ENCODE measurements at regions not wholly inside any gene's neighbourhood (a gene's known extent, or its start where the extent isn't known, plus 50 kb on each side); places are given as distances from the start of the nearest gene placed in this dataset.
"Not testable (repeated sequence)": the region's sequence is repeated elsewhere in the genome, so short reads cannot be mapped to it uniquely, and the experiment has no call there.

DNA sequence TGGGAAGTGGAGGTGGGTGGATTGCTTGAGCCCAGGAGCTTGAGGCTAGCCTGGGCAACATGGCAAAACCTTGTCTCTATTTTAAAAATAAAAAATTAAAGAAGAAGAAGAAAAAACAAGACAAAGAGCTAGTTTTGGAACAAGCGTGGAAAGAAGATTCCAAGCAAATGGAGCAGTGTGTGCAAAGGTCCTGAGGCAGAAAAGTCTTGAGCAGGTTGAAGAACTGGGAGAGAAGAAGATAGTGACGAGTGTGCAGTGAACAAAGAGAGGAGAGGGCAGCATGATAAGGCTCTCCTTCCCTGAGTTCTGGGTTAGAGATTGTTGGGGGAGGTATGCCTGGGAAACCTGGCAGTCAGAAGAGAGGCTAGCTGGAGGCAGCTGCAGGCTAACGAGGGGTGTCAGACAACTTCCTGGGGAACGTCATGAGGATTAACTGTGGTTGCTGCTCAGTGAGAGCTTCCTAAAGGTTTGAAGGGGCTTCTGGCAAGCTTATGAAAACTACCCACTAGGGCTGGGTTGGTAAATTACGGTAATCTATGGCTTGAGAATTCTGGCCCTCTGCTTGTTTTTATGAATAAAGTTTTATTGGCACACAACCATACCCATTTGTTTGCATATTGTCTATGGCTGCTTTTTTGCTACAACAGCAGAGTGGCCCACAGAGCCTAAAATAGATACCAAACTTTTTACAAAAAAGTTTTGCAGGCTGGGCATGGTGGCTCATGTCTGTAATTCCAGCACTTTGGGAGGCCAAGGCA lies 128.9 kb downstream of the ZFP64 start:
- WGBS, 4 donors = 80 to 82% (median 81%) methylated on average over 5 of the region's 5 CpGs
- intact Hi-C loops (cut with DNase I) = no loop called here

DNA sequence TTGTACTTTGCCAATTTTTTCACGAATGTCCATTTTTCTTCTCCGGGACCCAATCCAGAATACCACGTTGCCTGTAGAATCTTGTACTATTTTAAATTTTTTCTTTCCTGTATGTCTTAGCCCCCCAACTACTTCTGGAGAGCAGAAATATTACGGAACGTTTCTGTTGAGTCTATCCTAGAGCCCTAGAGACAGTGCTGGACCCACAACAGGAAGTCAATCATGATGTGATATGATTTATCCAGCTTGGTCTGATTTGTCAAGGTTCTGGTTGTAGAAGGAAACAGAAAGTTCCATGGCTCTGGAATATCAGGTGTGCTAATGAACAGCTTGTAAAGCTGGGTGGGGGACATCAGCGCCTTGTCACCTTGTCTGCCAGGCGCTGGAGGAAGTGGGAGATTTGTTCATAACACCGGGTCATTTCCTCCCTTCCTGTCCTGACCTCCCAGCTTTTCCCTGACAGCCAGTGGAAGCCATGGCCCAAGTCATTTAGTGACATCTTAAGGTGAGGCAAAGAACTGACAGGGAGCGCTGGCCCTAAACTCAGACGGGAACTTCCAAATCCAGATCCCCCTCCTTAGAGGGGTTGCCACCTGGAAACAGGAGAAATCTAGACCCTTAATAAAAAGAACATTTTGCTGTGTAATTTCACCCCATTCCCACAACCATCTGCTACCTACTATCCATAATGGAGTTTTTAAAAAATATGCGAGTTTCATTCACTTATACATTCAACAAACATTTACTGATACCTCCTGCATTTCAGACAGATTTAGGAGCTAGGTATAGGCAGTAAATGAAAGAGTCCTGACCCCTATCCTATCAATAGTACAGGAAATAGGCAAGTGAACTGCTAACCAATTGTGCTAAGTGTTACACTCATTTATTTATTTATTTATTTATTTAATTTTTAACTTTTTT lies 130.5 kb downstream of the ZFP64 start:
- intact Hi-C loops (cut with DNase I) = no loop called here
- H3K9me3 ChIP-seq (replicated peaks in 1 of 3) = peaks cover 0 to 6% (median 5%) of the 10 kb centered on the region in 3 donors
- H3K36me3 ChIP-seq (replicated peaks in 1 of 2) = no peaks in the 10 kb centered on the region
- peak in 1 of 7 donors; percentile 3 for DNase-seq
- H3K27ac ChIP-seq = no peak overlapping the region
- TF ChIP-seq POLR2A (IDR thresholded peaks at IDR 0.05) = no peak
- no peak for TF ChIP-seq CTCF (IDR thresholded peaks at IDR 0.05)
- WGBS, 4 donors = 50 to 53% (median 52%) methylated on average over 11 of the region's 11 CpGs
- H3K4me1 ChIP-seq (replicated peaks in 1 of 2) = no peaks in the 10 kb centered on the region
- no peak overlapping the region for H3K4me3 ChIP-seq
- no peaks in the 10 kb centered on the region for H3K27me3 ChIP-seq

More for the DNA sequence above, 128.9 kb downstream of the ZFP64 start:
- TF ChIP-seq CTCF (IDR thresholded peaks at IDR 0.05) (no peak), POLR2A (IDR thresholded peaks at IDR 0.05) (no peak)
- H3K4me3 ChIP-seq = no peak overlapping the region
- H3K36me3 ChIP-seq (replicated peaks in 1 of 2) = no peaks in the 10 kb centered on the region
- H3K27me3 ChIP-seq = no peaks in the 10 kb centered on the region
- no peak for DNase-seq
- H3K4me1 ChIP-seq (replicated peaks in 1 of 2) = no peaks in the 10 kb centered on the region
- no peak overlapping the region for H3K27ac ChIP-seq
- H3K9me3 ChIP-seq (replicated peaks in 1 of 3) = no peaks in the 10 kb centered on the region

DNA sequence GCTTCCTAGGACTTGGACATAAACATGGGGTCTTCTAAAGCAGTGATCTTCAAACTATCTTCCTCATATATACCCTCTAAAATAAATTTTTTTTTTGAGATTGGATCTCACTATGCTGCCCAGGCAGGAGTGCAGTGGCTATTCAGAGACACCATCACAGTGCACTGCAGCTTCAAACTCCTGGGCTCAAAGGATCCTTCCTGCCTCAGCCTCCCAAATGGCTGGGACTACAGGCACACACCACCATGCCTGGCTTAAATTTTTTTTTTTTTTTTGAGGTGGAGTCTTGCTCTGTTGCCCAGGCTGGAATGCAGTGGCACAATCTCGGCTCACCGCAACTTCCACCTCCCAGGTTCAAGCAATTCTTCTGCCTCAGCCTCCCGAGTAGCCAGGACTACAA lies 134.4 kb downstream of the ZFP64 start:
- H3K4me1 ChIP-seq (replicated peaks in 1 of 2); intact Hi-C loops (cut with DNase I); H3K27ac ChIP-seq; H3K36me3 ChIP-seq (replicated peaks in 1 of 2); H3K9me3 ChIP-seq (replicated peaks in 1 of 3); H3K4me3 ChIP-seq; DNase-seq; H3K27me3 ChIP-seq: not testable (repeated sequence)
- 93 to 97% (median 95%) methylated on average over 3 of the region's 3 CpGs for WGBS, 4 donors

DNA sequence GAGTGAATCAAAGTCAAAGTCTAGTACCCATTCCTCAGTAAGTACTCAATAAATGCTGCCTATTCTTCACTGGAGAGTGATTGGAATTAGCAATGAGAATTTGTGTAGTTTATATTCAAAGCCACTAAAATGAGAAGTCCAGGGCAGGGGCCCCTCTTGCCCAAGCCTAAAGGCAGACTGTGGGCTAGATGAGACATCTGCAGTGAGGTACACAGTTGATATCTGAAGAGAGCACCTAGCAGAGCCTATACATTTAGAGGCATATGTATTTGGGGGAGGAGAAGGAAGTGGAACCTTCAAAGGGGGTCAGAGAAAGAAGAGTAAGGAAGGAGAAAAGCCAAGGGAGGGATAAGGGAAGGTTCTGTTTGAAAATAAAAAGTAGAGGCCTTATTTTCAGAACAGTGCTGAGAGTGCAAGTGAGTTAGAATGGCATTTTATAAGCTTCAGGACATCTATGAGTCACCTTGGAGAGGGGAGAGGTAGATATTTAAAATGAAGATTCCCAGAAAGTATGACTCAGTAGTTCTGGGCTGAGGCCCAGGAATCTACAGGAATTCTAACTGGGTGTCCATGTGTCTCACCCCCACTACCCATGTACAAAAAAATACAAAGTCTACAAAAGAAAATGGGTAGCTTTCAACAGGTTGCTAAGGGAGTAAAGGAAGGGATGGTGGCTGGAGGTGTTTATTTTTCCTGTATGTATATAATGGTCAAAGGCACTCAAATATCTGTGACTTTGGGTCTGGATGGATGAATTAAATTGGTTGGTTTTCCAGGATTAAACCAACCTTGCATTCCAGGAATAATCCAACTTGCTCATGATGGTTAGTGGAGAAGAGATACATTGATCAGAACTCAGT lies 135.1 kb downstream of the ZFP64 start:
- Histone ChIP-seq H3K9me3 (replicated peaks in 1 of 3) (peaks cover 0 to 6% (median 5%) of the 10 kb centered on the region in 3 donors), H3K4me3 (no peak overlapping the region), H3K27ac (peak overlapping the region in 1 of 5 donors; percentile 44), H3K27me3 (no peaks in the 10 kb centered on the region), H3K36me3 (replicated peaks in 1 of 2) (no peaks in the 10 kb centered on the region), H3K4me1 (replicated peaks in 1 of 2) (no peaks in the 10 kb centered on the region)
- DNase-seq = peak in 4 of 7 donors; percentile 18 to 56 (median 34)
- TF ChIP-seq CTCF (IDR thresholded peaks at IDR 0.05) (no peak), POLR2A (IDR thresholded peaks at IDR 0.05) (no peak)
- intact Hi-C loops (cut with DNase I) = no loop called here

Data from adrenal gland (tissue), 9 donors.